NCI-H345 treated with DMSO at 0.1 percent for 48 hours (cell line): ENCODE measurements at regions not wholly inside any gene's neighbourhood (a gene's known extent, or its start where the extent isn't known, plus 50 kb on each side); places are given as distances from the start of the nearest gene placed in this dataset.

ENCODE experiments used
- DNase-seq: peaks from one replicate; lab custom pipeline; 2025; ENCODE audit not compliant: unreplicated experiment; lab: John Stamatoyannopoulos, UW

DNA sequence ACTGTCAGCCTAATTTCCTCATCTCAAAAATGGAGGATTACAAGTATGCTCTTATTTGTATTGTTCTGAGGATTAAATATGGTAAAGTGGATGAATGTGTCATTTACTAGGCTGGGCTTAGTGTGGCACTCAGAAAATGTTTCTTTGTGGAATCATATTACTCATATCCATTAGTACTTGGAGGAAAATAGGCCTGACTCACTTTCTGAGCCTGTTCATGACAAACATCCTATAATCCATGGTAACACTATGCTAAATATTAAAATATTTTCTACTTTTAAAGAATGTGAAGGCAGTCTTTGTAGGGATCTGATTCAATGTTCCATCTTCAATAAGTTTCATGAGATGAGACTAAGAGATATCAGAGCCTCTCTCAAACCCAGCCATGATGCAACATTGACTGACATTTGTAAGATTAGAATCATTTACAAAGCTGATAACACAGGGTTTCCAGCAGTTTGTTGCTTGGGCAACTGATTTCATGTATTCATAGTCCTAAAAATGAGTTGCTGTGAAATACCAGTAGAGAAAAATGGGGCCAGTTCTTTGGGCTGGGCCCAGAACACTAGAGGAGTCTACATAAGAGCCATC lies 1048.5 kb downstream of the NTRK3 start:
- no peak for DNase-seq

DNA sequence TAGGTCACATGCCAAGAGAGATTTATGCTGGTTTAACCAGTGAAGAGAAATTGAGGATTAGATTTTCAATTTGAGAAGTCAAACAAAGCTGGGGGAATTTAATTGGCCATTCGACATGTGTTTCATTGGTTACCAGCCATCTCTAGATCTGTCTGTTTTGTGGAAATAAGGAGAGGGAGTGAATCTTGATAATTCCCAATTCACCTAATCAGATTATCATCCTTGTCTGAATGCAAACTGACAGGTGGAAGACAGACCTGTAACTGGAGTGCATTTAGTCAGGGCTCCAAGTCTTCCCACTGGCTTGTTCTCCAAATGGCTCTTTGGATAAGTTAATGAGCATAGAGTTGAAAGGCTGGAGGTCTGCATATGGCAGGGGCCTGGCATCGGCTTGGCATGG lies 1049.3 kb downstream of the NTRK3 start:
- DNase-seq = no peak

DNA sequence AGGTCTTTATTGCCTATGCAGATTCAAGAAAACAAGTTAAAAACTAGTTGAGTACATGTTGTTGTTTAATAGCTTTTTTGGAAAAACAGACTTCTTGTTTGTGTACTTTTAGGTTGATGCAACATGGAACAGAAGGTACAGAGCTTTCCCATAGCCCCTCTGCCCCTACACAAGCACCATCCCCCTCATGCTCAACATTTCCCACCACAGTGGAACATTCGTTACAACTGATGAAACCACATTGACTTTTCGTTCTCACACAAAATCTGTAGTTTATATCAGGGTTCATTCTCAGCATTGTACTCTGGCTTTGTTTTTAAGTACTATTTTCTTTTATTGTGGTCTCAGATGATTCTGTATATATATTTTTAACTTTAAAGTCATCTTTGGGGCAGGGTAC lies 1054.6 kb downstream of the NTRK3 start:
- no peak for DNase-seq

GRCh38 chr15:87200149-87200548 lies 1056.4 kb downstream of the NTRK3 start:
- DNase-seq = no peak

DNA sequence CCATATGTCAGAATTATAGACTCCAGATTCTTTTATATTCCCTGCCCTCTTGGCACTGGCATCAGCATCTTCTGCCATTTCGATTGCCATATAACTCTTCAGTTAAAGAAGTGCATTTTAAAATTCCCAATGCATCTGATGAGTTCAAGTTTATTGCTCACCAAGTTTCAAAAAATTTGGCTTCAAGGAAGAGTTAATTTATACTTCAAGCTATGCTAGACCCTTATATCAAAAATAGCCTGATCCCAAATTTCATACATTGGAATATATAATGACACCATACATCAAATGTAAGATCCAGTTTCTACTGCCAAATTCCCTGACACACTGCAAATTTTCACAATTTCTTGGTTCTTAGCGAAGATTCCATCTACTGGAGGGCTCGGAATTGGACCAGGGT lies 1058.6 kb downstream of the NTRK3 start:
- DNase-seq = no peak

DNA sequence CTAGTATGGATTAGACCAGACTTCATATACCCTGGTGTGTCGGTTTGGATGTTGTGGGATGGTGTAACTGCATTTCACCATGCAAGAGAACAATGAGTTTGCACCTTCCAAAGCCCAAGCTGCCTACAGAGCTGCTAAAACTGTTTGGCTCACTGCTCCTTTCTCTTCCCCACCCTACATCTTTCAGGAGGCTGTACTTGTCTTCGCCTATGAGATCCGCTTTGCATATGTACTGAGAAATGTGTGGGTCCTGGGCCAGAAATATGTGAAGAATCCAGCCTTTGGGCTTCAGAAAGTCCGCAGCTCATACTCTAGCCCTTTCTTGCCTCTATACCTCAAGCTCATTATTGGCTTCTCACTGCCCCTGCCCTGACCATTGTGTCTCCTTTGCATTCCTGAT lies 1060.0 kb downstream of the NTRK3 start:
- no peak for DNase-seq

DNA sequence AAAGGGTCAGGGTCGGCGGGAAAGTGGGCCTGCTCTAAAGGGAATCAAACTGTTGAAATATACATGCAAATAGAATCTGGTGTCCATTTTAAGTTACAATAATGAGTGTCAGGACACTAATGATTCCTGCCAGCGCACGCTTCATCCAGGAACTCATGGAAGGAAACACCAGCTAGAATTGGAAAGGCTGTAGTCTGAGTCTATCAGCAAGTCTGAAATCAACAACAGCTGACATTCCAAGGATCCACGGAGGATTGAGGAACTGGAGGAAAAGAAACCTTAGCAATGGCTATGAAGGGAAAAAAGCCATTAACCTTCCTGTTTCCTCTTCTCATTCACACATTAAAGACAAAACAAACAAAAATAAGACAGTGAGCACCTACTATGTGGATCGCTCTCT lies 1063.1 kb downstream of the NTRK3 start:
- DNase-seq = no peak

GRCh38 chr15:87167706-87168105 lies 1088.0 kb downstream of the AGBL1 start:
- no peak for DNase-seq

GRCh38 chr15:87167055-87167454 lies 1087.4 kb downstream of the AGBL1 start:
- DNase-seq = no peak

GRCh38 chr15:87155771-87156170 lies 1076.1 kb downstream of the AGBL1 start:
- DNase-seq = no peak

DNA sequence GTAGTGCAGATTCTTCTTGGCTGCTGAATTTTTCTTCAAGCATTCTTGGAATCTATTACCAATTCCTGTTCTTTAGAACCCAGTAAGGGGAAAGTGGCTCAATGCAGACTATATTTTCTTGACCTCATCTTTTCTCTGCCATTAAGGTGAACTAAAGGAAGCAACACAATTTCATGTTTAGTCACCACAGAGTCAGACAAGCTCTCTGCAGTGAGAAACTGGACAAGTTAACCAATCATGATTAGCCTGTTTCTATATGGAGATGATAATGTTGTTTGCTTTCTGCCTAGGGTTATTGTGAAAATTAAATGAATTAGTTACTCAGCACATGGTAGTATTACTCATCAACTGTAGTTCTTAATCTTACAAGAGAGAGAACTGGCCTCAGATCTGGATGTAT lies 1075.1 kb downstream of the AGBL1 start:
- DNase-seq = no peak

DNA sequence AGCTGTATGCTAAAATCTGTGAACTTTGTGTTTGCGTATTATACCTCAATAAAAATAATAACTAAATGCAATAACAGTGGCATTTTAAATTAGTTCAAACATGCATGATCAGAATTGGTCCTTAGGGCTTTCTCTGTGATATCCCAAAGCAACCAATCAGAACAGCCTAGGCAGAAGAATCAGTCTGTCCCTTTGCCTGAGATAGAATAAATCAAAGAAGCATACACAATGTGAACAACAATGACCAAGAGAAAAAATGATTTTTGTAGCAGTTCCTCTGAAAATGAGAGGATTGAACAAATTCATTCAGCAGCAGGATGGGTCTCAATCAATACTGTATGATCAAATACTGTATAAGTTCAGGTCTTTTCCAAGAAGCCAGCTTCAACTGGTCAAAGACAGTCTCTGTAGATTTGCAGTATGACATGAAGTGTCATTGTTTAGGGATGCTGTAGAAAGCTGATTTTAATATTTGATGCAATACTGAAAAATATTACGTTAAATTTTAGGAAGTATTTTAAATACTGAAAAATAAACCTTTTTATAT lies 1071.6 kb downstream of the AGBL1 start:
- DNase-seq = no peak

- DNase-seq = no peak
These were observed 1066.0 kb downstream of the AGBL1 start for GRCh38 chr15:87145696-87146095.

DNA sequence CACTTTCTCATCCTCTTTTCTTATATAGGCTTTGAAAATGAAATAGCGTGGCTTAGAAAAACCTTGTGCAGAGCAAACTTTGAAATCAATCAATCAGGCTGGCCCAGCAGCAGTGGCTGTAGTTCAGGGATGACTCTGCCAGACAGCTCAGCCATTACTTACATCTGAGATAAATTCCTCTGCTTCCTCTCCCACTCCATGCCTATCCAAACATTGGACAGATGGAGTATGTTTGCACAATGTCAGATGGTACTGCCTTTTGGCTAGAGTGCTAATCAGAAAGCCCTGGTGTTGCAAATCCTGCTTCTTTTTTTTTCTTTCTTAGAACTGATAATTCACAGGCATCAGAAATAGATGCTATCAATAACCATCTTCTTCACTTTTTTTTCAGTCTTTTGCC lies 1065.1 kb downstream of the AGBL1 start:
- DNase-seq = peak; percentile 43

DNA sequence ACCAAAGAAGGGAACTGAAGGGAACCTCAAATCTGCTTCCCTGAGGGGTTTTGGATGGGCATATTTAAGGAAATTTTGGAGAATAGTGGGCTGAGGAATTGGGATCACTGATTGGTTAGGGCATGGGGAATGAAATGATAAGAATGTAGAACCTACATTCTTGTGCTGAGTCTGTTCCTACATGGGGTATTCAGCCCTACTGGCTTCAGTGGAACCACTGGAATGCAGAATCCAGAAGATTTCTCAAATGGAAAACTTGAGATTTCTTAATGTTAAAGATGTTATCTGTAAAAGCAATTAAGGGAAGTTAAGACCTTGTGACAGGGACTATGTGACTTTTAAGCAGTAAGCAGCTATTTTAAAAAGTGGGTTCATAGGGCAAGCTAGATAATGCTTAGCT lies 1062.4 kb downstream of the AGBL1 start:
- DNase-seq = no peak

GRCh38 chr15:87135109-87135508 lies 1055.4 kb downstream of the AGBL1 start:
- no peak for DNase-seq

DNA sequence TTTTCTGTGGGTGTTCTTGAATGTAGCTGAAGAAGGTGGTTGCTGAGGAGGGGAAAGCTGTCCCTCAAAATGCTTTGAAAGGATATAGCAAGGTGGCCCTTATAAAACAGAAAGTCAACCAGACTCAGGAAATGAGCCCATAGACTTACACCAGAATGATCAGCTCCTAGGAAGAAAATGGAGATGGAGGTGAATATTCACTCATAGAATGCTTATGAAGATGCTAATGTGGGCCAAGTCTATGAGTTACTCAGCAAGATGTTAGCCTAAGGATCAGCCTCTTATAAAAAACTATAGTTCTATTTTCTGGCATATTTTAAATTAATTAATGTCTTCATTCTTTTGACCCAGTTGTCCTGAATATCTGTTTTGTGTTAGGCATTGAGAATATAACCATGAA lies 1054.0 kb downstream of the AGBL1 start:
- DNase-seq = no peak

DNA sequence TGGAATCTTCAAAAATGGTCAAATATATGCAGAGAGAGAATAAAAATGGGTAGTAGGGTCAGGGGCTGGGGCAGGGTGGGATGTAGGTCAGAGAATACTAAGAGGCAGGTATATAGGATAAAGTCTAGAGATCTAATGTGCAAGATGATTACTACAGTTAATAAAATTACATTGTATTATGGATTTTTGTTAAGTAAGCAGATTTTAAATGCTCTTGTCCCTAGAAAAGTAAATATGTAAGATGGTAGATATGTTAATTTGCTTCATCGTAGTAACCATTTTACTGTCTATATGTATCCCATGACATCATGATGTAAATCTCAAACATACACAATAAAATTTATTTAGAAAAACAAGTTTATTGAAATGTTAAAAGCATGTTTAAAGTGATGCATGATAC lies 1051.4 kb downstream of the AGBL1 start:
- no peak for DNase-seq

- DNase-seq = no peak
These were observed 1050.2 kb downstream of the AGBL1 start for GRCh38 chr15:87129916-87130315.

DNA sequence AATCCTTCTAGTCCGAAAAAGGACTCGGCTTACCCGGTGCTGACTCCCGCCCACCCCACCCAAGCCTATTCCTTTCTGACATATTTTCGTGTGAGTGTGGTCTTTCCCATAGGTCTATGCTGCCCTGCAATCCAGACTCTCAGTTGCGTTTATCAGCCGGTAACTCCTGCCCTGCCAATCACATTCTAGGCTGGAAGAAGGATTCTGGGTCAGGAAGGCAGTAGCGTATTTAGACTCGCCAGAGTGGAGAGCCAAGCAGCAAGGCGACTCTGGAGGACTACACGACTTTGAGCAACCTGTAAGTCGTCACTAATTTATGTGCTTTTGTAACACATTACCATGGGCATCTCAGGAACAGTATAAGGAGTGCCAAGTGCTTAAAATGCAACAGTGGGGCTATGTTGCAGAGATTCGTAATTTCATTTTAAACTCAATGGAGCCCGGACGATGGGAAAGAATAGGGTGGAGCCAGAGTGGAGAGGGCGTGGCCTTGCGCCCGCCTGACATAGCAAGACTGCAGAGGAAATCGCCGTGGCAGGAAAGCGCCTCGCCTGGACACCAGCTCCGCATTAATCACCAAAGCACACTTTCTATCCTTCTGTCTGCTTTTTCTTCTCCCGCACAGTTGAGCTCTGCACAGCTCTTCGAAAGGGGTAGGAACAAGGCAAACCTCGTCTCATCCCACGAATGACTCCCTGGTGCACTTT lies 1044.2 kb downstream of the AGBL1 start:
- DNase-seq = no peak

DNA sequence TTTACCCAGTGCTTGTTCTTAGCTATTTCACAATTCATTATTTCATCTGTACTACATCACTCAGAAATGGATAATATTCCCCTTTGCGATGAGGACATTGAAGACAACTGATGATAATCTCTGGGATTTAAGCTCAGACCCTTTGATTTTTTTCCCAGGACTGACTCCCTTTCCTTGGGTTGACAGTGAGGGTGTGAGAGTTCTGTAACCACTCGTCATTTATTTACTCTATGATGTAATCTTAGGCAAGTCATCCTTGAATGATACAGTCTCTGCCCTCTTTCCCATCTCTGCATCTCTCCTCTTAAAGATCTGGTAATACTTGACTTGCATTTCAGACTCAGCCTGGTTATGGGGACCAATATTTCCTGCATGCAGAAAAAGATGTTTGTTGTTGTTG lies 1041.7 kb downstream of the AGBL1 start:
- DNase-seq = no peak

GRCh38 chr15:87120555-87120954 lies 1040.9 kb downstream of the AGBL1 start:
- no peak for DNase-seq

- DNase-seq = no peak
These were observed 1039.2 kb downstream of the AGBL1 start for GRCh38 chr15:87118846-87119245.
